Panc1 (cell line): ENCODE measurements at regions not wholly inside any gene's neighbourhood (a gene's known extent, or its start where the extent isn't known, plus 50 kb on each side); places are given as distances from the start of the nearest gene placed in this dataset.

Experiments
- ATAC-seq: fragments of 200-7000 bp; cut with Tn5 transposase; 2 replicates; pipeline ENCODE4 v1.9.1; 2020; ENCODE audit warnings: mild to moderate bottlenecking, moderate library complexity
- BruUV-seq: library from RNA; stranded (reverse); fragments of 400-500 nt; replicated peaks from 2 replicates; lab custom pipeline; 2021; lab: Mats Ljungman, UMichigan
- CTCF ChIA-PET: fragments of 300-600 bp; sonication (Branson Sonifier 250); formaldehyde crosslinking; loops from one replicate; lab custom pipeline; 2022; ENCODE audit warnings: antibody characterized with exemption; lab: Charles Lee
- POLR2A ChIA-PET: fragments of 300-600 bp; sonication (Branson Sonifier 250); formaldehyde crosslinking; loops from one replicate; lab custom pipeline; 2022; ENCODE audit warnings: antibody characterized with exemption; lab: Charles Lee
- DNase-seq: peaks from one replicate; pipeline ENCODE4 v3.0.0-alpha.2; 2010; ENCODE audit warnings: low read depth, low spot score
- H3K27ac ChIP-seq: 2 replicates; pipeline ENCODE4 v1.5.1; 2011; ENCODE audit warnings: mild to moderate bottlenecking, low read length, inconsistent platforms
- H3K27me3 ChIP-seq: fragments of 200-500 bp; sonication (Bioruptor generic); 2 replicates; pipeline ENCODE4 v1.6.0; 2014; ENCODE audit warnings: low read length, inconsistent platforms; ENCODE audit not compliant: control insufficient read depth, insufficient read depth
- H3K36me3 ChIP-seq: fragments of 200-500 bp; sonication (Bioruptor generic); 2 replicates; pipeline ENCODE4 v1.5.1; 2014; ENCODE audit warnings: inconsistent platforms, mild to moderate bottlenecking, low read length, moderate library complexity; ENCODE audit not compliant: control insufficient read depth, insufficient read depth
- H3K4me1 ChIP-seq: 2 replicates; pipeline ENCODE4 v1.5.1; 2011; ENCODE audit warnings: inconsistent platforms, mild to moderate bottlenecking, low read length, moderate library complexity; ENCODE audit not compliant: control insufficient read depth, insufficient read depth
- H3K4me3 ChIP-seq, 2 experiments: 2 replicates each; pipeline ENCODE4 v1.5.1; 2011 to 2012; ENCODE audit warnings: low read depth in 2 of 2, low read length in 2 of 2, mild to moderate bottlenecking in 2 of 2, inconsistent platforms in 1 of 2, moderate library complexity in 1 of 2
- H3K9me3 ChIP-seq: fragments of 200-500 bp; sonication (Bioruptor generic); 2 replicates; pipeline ENCODE4 v1.5.1; 2014; ENCODE audit warnings: low read depth, mild to moderate bottlenecking, inconsistent platforms, low read length, moderate library complexity; ENCODE audit not compliant: control insufficient read depth, insufficient read depth
- POLR2AphosphoS5 ChIP-seq: IDR thresholded peaks from 2 replicates; pipeline ENCODE4 v1.6.1; 2012; ENCODE audit warnings: mild to moderate bottlenecking, low read depth, low read length, moderate library complexity
- REST ChIP-seq, 2 experiments: IDR thresholded peaks; 2 replicates each; pipeline ENCODE4 v1.6.1; 2011 to 2012; ENCODE audit warnings: low read depth in 2 of 2, control low read depth in 1 of 2, low read length in 1 of 2, mild to moderate bottlenecking in 1 of 2, moderate library complexity in 1 of 2; ENCODE audit not compliant: insufficient read depth in 1 of 2
- SIN3A ChIP-seq: IDR thresholded peaks from 2 replicates; pipeline ENCODE4 v1.6.1; 2012; ENCODE audit warnings: low read depth, mild to moderate bottlenecking, low read length, moderate library complexity, borderline replicate concordance; ENCODE audit not compliant: insufficient read depth
- TCF7L2 ChIP-seq: IDR thresholded peaks from 2 replicates; pipeline ENCODE4 v1.6.1; 2011; ENCODE audit warnings: mild to moderate bottlenecking, low read depth, low read length, inconsistent platforms
- in situ Hi-C: cut with HindIII; loops from 2 replicates; pipeline ENCODE4 v1.10.0; 2016; ENCODE audit warnings: low sequenced_read_pairs, low pct_unique_long_range_greater_than_20kb
- intact Hi-C: fragments of 100-400 bp; cut with micrococcal nuclease; formaldehyde crosslinking; loops from one replicate; pipeline ENCODE4 v1.10.0; 2022; ENCODE audit not compliant: unreplicated experiment
- TF ChIP-seq, protein P1 (sequence below): fragments of 450-650 bp; IDR thresholded peaks from 2 replicates; pipeline ENCODE4 v1.5.1; 2017; ENCODE audit warnings: mild to moderate bottlenecking

- ChIA-PET POLR2A (no interaction called here), CTCF (no interaction called here)
- intact Hi-C loops: no loop called here
- no peak for ATAC-seq
- TF ChIP-seq SIN3A: no peak
- no peak for TF ChIP-seq POLR2AphosphoS5
- TF ChIP-seq, protein P1, sequence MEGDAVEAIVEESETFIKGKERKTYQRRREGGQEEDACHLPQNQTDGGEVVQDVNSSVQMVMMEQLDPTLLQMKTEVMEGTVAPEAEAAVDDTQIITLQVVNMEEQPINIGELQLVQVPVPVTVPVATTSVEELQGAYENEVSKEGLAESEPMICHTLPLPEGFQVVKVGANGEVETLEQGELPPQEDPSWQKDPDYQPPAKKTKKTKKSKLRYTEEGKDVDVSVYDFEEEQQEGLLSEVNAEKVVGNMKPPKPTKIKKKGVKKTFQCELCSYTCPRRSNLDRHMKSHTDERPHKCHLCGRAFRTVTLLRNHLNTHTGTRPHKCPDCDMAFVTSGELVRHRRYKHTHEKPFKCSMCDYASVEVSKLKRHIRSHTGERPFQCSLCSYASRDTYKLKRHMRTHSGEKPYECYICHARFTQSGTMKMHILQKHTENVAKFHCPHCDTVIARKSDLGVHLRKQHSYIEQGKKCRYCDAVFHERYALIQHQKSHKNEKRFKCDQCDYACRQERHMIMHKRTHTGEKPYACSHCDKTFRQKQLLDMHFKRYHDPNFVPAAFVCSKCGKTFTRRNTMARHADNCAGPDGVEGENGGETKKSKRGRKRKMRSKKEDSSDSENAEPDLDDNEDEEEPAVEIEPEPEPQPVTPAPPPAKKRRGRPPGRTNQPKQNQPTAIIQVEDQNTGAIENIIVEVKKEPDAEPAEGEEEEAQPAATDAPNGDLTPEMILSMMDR: no peak
- no peak for TF ChIP-seq TCF7L2
- TF ChIP-seq REST (IDR thresholded peaks at IDR 0.05; ENCODE audit: insufficient read depth in 1 of 2, low read depth in 2 of 2, low read length in 1 of 2): no peak
- Histone ChIP-seq H3K27me3 (peaks cover 13% of the 10 kb centered on the region), H3K4me1 (no peaks in the 10 kb centered on the region), H3K36me3 (no peaks in the 10 kb centered on the region), H3K9me3 (no peaks in the 10 kb centered on the region), H3K27ac (no peak overlapping the region), H3K4me3 (no peak overlapping the region)
- no peak for DNase-seq
- in situ Hi-C loops: no loop called here
- BruUV-seq: no TSS peak
Observed at GRCh38 chr2:2681711-2682251, 350.7 kb upstream of the MYT1L start.

DNA sequence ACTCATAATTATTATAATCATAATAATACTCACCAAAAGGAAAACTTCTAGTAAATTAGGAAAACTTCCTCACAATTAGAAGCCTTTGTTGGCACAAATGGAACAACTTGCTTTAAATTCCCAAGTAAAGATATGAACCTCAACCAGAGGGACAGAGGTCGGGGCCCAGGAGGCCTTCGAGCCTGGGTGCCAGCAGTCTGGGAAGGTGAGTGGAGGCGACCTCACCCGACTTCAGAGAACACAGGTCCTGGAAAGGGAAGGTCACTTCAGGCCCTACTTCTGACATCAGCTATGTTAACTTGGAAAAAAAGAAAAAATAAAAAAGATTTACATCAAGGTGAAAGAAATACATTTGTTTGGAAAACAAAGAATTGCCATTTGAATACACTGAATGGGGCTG, 350.0 kb upstream of the MYT1L start:
- peaks cover 13% of the 10 kb centered on the region for H3K27me3 ChIP-seq
- in situ Hi-C loops: no loop called here
- intact Hi-C loops: no loop called here

More for the DNA sequence above, 350.0 kb upstream of the MYT1L start:
- Histone ChIP-seq H3K27ac (no peak overlapping the region), H3K4me1 (no peaks in the 10 kb centered on the region), H3K9me3 (no peaks in the 10 kb centered on the region), H3K4me3 (no peak overlapping the region), H3K36me3 (no peaks in the 10 kb centered on the region)
- ATAC-seq (no peak), DNase-seq (no peak)
- BruUV-seq: no TSS peak
- POLR2A ChIA-PET: no interaction called here
- TF ChIP-seq, protein P1: no peak
- TF ChIP-seq SIN3A (no peak), TCF7L2 (no peak), POLR2AphosphoS5 (no peak), REST (IDR thresholded peaks at IDR 0.05; ENCODE audit: insufficient read depth in 1 of 2, low read depth in 2 of 2, low read length in 1 of 2) (no peak)
- CTCF ChIA-PET: no interaction called here
